Esophagus muscularis mucosa (tissue), 4 donors: ENCODE measurements at regions not wholly inside any gene's neighbourhood (a gene's known extent, or its start where the extent isn't known, plus 50 kb on each side); places are given as distances from the start of the nearest gene placed in this dataset.

Experiments
- DNase-seq: peaks from one replicate; pipeline ENCODE4 v3.0.0-alpha.2; 2017; ENCODE audit errors: extremely low spot score
- H3K27ac ChIP-seq, 4 donors: fragments of 200-600 bp; sonication (generic); replicated peaks in 1 of 4; 1 replicate in 3 of 4; 2 replicates in 1 of 4; pipeline ENCODE4 v1.5.1; 2016 to 2019; ENCODE audit warnings: mild to moderate bottlenecking in 1 of 4
- H3K27me3 ChIP-seq, 4 donors: fragments of 200-600 bp; sonication (generic); one replicate each; pipeline versions ENCODE4 v1.5.1 to v1.6.0; 2016 to 2019
- H3K36me3 ChIP-seq, 4 donors: fragments of 200-600 bp; sonication (generic); one replicate each; pipeline ENCODE4 v1.5.1; 2016 to 2019
- H3K4me1 ChIP-seq, 4 donors: fragments of 200-600 bp; sonication (generic); one replicate each; pipeline ENCODE4 v1.5.1; 2016 to 2019
- H3K4me3 ChIP-seq, 4 donors: fragments of 200-600 bp; sonication (generic); 1 replicate in 2 of 4; 2 replicates in 2 of 4; pipeline ENCODE4 v1.5.1; 2016 to 2019; ENCODE audit warnings: mild to moderate bottlenecking in 4 of 4, moderate library complexity in 1 of 4
- H3K9me3 ChIP-seq, 4 donors: fragments of 200-600 bp; sonication (generic); 1 replicate in 3 of 4; 2 replicates in 1 of 4; pipeline ENCODE4 v1.5.1; 2016 to 2019
- CTCF ChIP-seq, 3 experiments: fragments of 200-600 bp in 2 of 3; fragments of 450-650 bp in 1 of 3; sonication (generic) in 2 of 3; IDR thresholded peaks; one replicate each; pipeline ENCODE4 v1.5.1; 2017 to 2019; ENCODE audit warnings: antibody characterized with exemption in 3 of 3, mild to moderate bottlenecking in 2 of 3, moderate library complexity in 1 of 3
- EP300 ChIP-seq: sonication (generic); formaldehyde crosslinking; IDR thresholded peaks from one replicate; pipeline ENCODE4 v1.6.1; 2017; ENCODE audit warnings: antibody characterized with exemption
- POLR2A ChIP-seq: fragments of 450-650 bp; IDR thresholded peaks from one replicate; pipeline ENCODE4 v1.6.1; 2017; ENCODE audit warnings: antibody characterized with exemption, moderate library complexity, mild to moderate bottlenecking, low read depth
- POLR2AphosphoS5 ChIP-seq, 2 donors: sonication (generic); formaldehyde crosslinking; IDR thresholded peaks; one replicate each; pipeline ENCODE4 v1.6.1; 2017; ENCODE audit warnings: antibody characterized with exemption in 2 of 2
- WGBS: methylation state at CpG from one replicate; pipeline ENCODE4 v1.1.5; 2018; 5-methylcytosine and 5-hydroxymethylcytosine counted together
- intact Hi-C: fragments of 100-400 bp; cut with DNase I; formaldehyde crosslinking; loops from one replicate; pipeline ENCODE4 v1.15.1; 2023

GRCh38 chr1:68961143-68961542 is 464.3 kb upstream of the DEPDC1 start:
- no peak overlapping the region for H3K27ac ChIP-seq
- no peak for DNase-seq
- TF ChIP-seq CTCF (IDR thresholded peaks at IDR 0.05) = no peak
- no peaks in the 10 kb centered on the region for H3K36me3 ChIP-seq
- no peaks in the 10 kb centered on the region for H3K27me3 ChIP-seq
- 96% methylated on average over 1 of the region's 1 CpG for WGBS
- peaks cover 0 to 12% (median 10%) of the 10 kb centered on the region in 4 donors for H3K4me1 ChIP-seq
- no peaks in the 10 kb centered on the region for H3K9me3 ChIP-seq
- H3K4me3 ChIP-seq = no peak overlapping the region
- intact Hi-C loops = no loop called here

- Histone ChIP-seq H3K9me3 (no peaks in the 10 kb centered on the region), H3K4me1 (peaks cover 0 to 12% (median 10%) of the 10 kb centered on the region in 4 donors), H3K27me3 (no peaks in the 10 kb centered on the region), H3K36me3 (no peaks in the 10 kb centered on the region), H3K27ac (no peak overlapping the region), H3K4me3 (no peak overlapping the region)
- DNase-seq = no peak
- TF ChIP-seq CTCF (IDR thresholded peaks at IDR 0.05) = no peak
- no peak for TF ChIP-seq POLR2A
- no peak for TF ChIP-seq POLR2AphosphoS5 (IDR thresholded peaks at IDR 0.05)
- TF ChIP-seq EP300 = no peak
- intact Hi-C loops = no loop called here
- WGBS = 58% methylated on average over 3 of the region's 3 CpGs
These were observed 466.5 kb upstream of the DEPDC1 start for GRCh38 chr1:68963353-68963752.

- no peaks in the 10 kb centered on the region for H3K9me3 ChIP-seq
- DNase-seq = no peak
- intact Hi-C loops = no loop called here
- TF ChIP-seq POLR2A (no peak), POLR2AphosphoS5 (IDR thresholded peaks at IDR 0.05) (no peak), EP300 (no peak), CTCF (IDR thresholded peaks at IDR 0.05) (no peak)
- H3K27me3 ChIP-seq = no peaks in the 10 kb centered on the region
- no peak overlapping the region for H3K4me3 ChIP-seq
- H3K27ac ChIP-seq = no peak overlapping the region
- no peaks in the 10 kb centered on the region for H3K36me3 ChIP-seq
- peaks cover 0 to 10% (median 3%) of the 10 kb centered on the region in 4 donors for H3K4me1 ChIP-seq
- 64% methylated on average over 4 of the region's 4 CpGs for WGBS
These were observed 472.6 kb upstream of the DEPDC1 start for GRCh38 chr1:68969441-68969840.

GRCh38 chr1:68970571-68970970 is 473.7 kb upstream of the DEPDC1 start:
- H3K4me1 ChIP-seq = peaks cover 0 to 20% (median 11%) of the 10 kb centered on the region in 4 donors
- H3K36me3 ChIP-seq = no peaks in the 10 kb centered on the region
- WGBS = 86% methylated on average over 2 of the region's 2 CpGs
- H3K27ac ChIP-seq = no peak overlapping the region
- no peaks in the 10 kb centered on the region for H3K27me3 ChIP-seq
- H3K9me3 ChIP-seq = no peaks in the 10 kb centered on the region
- no peak for DNase-seq
- intact Hi-C loops = no loop called here
- no peak overlapping the region for H3K4me3 ChIP-seq
- no peak for TF ChIP-seq EP300
- TF ChIP-seq POLR2A = no peak
- no peak for TF ChIP-seq CTCF (IDR thresholded peaks at IDR 0.05)
- no peak for TF ChIP-seq POLR2AphosphoS5 (IDR thresholded peaks at IDR 0.05)

- no peak overlapping the region for H3K27ac ChIP-seq
- H3K4me1 ChIP-seq = peaks cover 0 to 28% (median 18%) of the 10 kb centered on the region in 4 donors
- DNase-seq = no peak
- no peaks in the 10 kb centered on the region for H3K27me3 ChIP-seq
- no peak overlapping the region for H3K4me3 ChIP-seq
- H3K36me3 ChIP-seq = no peaks in the 10 kb centered on the region
- H3K9me3 ChIP-seq = no peaks in the 10 kb centered on the region
- WGBS = 79% methylated on average over 6 of the region's 6 CpGs
- TF ChIP-seq POLR2AphosphoS5 (IDR thresholded peaks at IDR 0.05) = no peak
- no peak for TF ChIP-seq CTCF (IDR thresholded peaks at IDR 0.05)
- no peak for TF ChIP-seq POLR2A
- no peak for TF ChIP-seq EP300
- intact Hi-C loops = no loop called here
These were observed 476.8 kb upstream of the DEPDC1 start for GRCh38 chr1:68973459-68974244.
